K562 (cell line): ENCODE measurements at regions not wholly inside any gene's neighbourhood (a gene's known extent, or its start where the extent isn't known, plus 50 kb on each side); places are given as distances from the start of the nearest gene placed in this dataset.

ENCODE experiments used
- ATAC-seq: fragments of 200-7000 bp; cut with Tn5 transposase; 3 replicates; pipeline ENCODE4 v1.9.1; 2020; ENCODE audit warnings: moderate library complexity
- BruUV-seq: library from RNA; stranded (reverse); fragments of 400-500 nt; replicated peaks from 2 replicates; lab custom pipeline; 2021; lab: Mats Ljungman, UMichigan
- CTCF ChIA-PET: fragments of 300-600 bp; formaldehyde crosslinking; extraction: SDS; loops from one replicate; lab custom pipeline; 2021; ENCODE audit warnings: low intra/inter-chr PET ratio; lab: Yijun Ruan, JAX
- POLR2A ChIA-PET: fragments of 300-600, 350-650 bp; sonication (Branson Sonifier 250); formaldehyde crosslinking; extraction: SDS; loops from one replicate; lab custom pipeline; 2021; ENCODE audit warnings: antibody characterized with exemption, inconsistent platforms; lab: Yijun Ruan, JAX
- DNase-seq, 4 experiments: peaks; one replicate each; pipeline versions ENCODE4 v3.0.0 to v3.0.0-alpha.2; 2011 to 2018; ENCODE audit warnings: low spot score in 3 of 4, mixed read lengths in 3 of 4; ENCODE audit errors: extremely low read depth in 1 of 4
- FAIRE-seq: peaks from 2 replicates; lab custom pipeline; 2011; peaks lifted over from hg19 to GRCh38; lab: Jason Lieb, UNC
- H2AFZ ChIP-seq: 2 replicates; pipeline ENCODE4 v1.6.0; 2011; ENCODE audit warnings: low read depth, low read length, control low read depth, inconsistent platforms
- H3K27ac ChIP-seq: fragments of 200-600 bp; 3 replicates; pipeline ENCODE4 v1.8.0; 2011; ENCODE audit warnings: low read depth, mild to moderate bottlenecking, control low read depth, inconsistent platforms, low read length, moderate library complexity, mixed read lengths; ENCODE audit errors: extremely low read depth
- H3K27me3 ChIP-seq, 2 experiments: fragments of 300-600 bp in 1 of 2; 2 replicates in 1 of 2; 3 replicates in 1 of 2; pipeline versions ENCODE4 v1.6.0 to v1.8.0; 2011; ENCODE audit warnings: inconsistent platforms in 2 of 2, low read length in 2 of 2, mild to moderate bottlenecking in 1 of 2, mixed read lengths in 1 of 2, moderate library complexity in 1 of 2; ENCODE audit not compliant: control insufficient read depth in 2 of 2, insufficient read depth in 2 of 2
- H3K36me3 ChIP-seq: fragments of 300-600 bp; 3 replicates; pipeline ENCODE4 v1.8.0; 2011; ENCODE audit warnings: mild to moderate bottlenecking, low read length, inconsistent platforms; ENCODE audit not compliant: control insufficient read depth, insufficient read depth
- H3K4me1 ChIP-seq, 2 experiments: fragments of 200-600 bp in 1 of 2; replicated peaks in 1 of 2; 2 replicates in 1 of 2; 3 replicates in 1 of 2; pipeline versions ENCODE4 v1.5.1 to v1.8.0; 2011; ENCODE audit warnings: inconsistent platforms in 2 of 2, low read length in 2 of 2, mild to moderate bottlenecking in 1 of 2, mixed read lengths in 1 of 2, moderate library complexity in 1 of 2; ENCODE audit not compliant: control insufficient read depth in 2 of 2, insufficient read depth in 2 of 2
- H3K4me2 ChIP-seq: 2 replicates; pipeline ENCODE4 v1.6.1; 2011; ENCODE audit warnings: low read length, control low read depth, inconsistent platforms, mixed read lengths; ENCODE audit not compliant: insufficient read depth
- H3K4me3 ChIP-seq: fragments of 200-600 bp; sonication (generic), shearing (Covaris generic); 2 replicates; pipeline ENCODE4 v1.5.1; 2016; ENCODE audit warnings: control low read depth, inconsistent platforms
- H3K79me2 ChIP-seq: fragments of 200-600 bp; 3 replicates; pipeline ENCODE4 v1.8.0; 2011; ENCODE audit warnings: low read length, inconsistent platforms; ENCODE audit not compliant: control insufficient read depth, insufficient read depth
- H3K9ac ChIP-seq, 2 experiments: 2 replicates each; pipeline versions ENCODE4 v1.6.0 to v1.6.1; 2011; ENCODE audit warnings: low read depth in 2 of 2, low read length in 2 of 2, control low read depth in 1 of 2, inconsistent platforms in 1 of 2, mild to moderate bottlenecking in 1 of 2, mixed read lengths in 1 of 2; ENCODE audit not compliant: insufficient read depth in 1 of 2
- H3K9me1 ChIP-seq: one replicate; pipeline ENCODE4 v1.6.0; 2011; ENCODE audit warnings: inconsistent platforms, mild to moderate bottlenecking, low read length, moderate library complexity; ENCODE audit not compliant: control insufficient read depth, insufficient read depth
- H3K9me3 ChIP-seq: replicated peaks from 2 replicates; pipeline ENCODE4 v1.5.1; 2011; ENCODE audit warnings: low read depth, low read length, inconsistent platforms; ENCODE audit not compliant: control insufficient read depth, insufficient read depth
- H4K20me1 ChIP-seq: replicated peaks from 2 replicates; pipeline ENCODE4 v1.6.1; 2011; ENCODE audit warnings: low read length, inconsistent platforms, mixed read lengths; ENCODE audit not compliant: control insufficient read depth, insufficient read depth
- CTCF ChIP-seq, 3 experiments: IDR thresholded peaks in 2 of 3; conservative IDR thresholded peaks in 1 of 3; 2 replicates each; pipeline ENCODE4 v1.5.1; 2011 to 2012; ENCODE audit warnings: low read length in 3 of 3, mild to moderate bottlenecking in 3 of 3, control low read depth in 2 of 3, improper control_type of control experiment in 1 of 3, inconsistent platforms in 1 of 3, low read depth in 1 of 3, mixed read lengths in 1 of 3, moderate library complexity in 1 of 3; ENCODE audit not compliant: insufficient read depth in 2 of 3
- PML ChIP-seq: IDR thresholded peaks from 2 replicates; pipeline ENCODE4 v1.6.1; 2012; ENCODE audit warnings: low read length, inconsistent platforms
- POLR2A ChIP-seq: fragments of 450-650 bp; conservative IDR thresholded peaks from 2 replicates; pipeline ENCODE4 v1.6.1; 2016
- RAD21 ChIP-seq, 2 experiments: fragments of 250-450 bp in 1 of 2; fragments of 450-650 bp in 1 of 2; sonication (Bioruptor Pico) in 1 of 2; formaldehyde crosslinking in 1 of 2; IDR thresholded peaks in 1 of 2; conservative IDR thresholded peaks in 1 of 2; 2 replicates each; pipeline versions ENCODE4 v1.4.0 to v1.8.0; 2020 to 2022; ENCODE audit warnings: mild to moderate bottlenecking in 2 of 2, moderate library complexity in 1 of 2
- REST ChIP-seq, 2 experiments: fragments of 450-650 bp; formaldehyde crosslinking in 1 of 2; IDR thresholded peaks; 2 replicates each; pipeline versions ENCODE4 v1.4.0 to v1.6.1; 2014 to 2020; ENCODE audit warnings: mild to moderate bottlenecking in 2 of 2, borderline replicate concordance in 1 of 2, low read depth in 1 of 2
- WGBS: fragments of 100-300 bp; shearing (Covaris generic); methylation state at CpG from one replicate; pipeline ENCODE4 v1.1.6; 2016; ENCODE audit warnings: low coverage, mixed read lengths; ENCODE audit not compliant: insufficient coverage; ENCODE audit errors: missing lambda C conversion rate; 5-methylcytosine and 5-hydroxymethylcytosine counted together
- in situ Hi-C: fragments of 300-500 bp; cut with MboI; formaldehyde crosslinking; loops from 4 replicates; pipeline ENCODE4 v1.15.0; 2018; ENCODE audit warnings: inconsistent platforms, mixed read lengths
- intact Hi-C: fragments of 100-400 bp; cut with micrococcal nuclease; formaldehyde crosslinking; loops from 2 replicates; pipeline ENCODE4 v1.14.2; 2022

- H2AFZ ChIP-seq = no peak overlapping the region
- H3K27me3 ChIP-seq = no peaks in the 10 kb centered on the region
- H3K9me3 ChIP-seq = no peaks in the 10 kb centered on the region
- H3K9me1 ChIP-seq = no peaks in the 10 kb centered on the region
- ChIA-PET CTCF (interaction anchor here (0.9 kb wide), 1 partner anchor 46 kb away, joined by 5 read pairs; no protein-coding TSS in a partner anchor), POLR2A (no interaction called here)
- no peak overlapping the region for H3K27ac ChIP-seq
- no TSS peak for BruUV-seq
- intact Hi-C loops = no loop called here
- 56% methylated on average over 11 of the region's 12 CpGs for WGBS
- FAIRE-seq (no peak), ATAC-seq (peak; percentile 65; the same call in 2 of the 3 replicates), DNase-seq (peak in 2 of 4 experiments; percentile 17 to 18)
- no peak overlapping the region for H3K9ac ChIP-seq
- H3K36me3 ChIP-seq = peaks cover 7% of the 10 kb centered on the region; the same call in 1 of the 3 replicates
- in situ Hi-C loops = no loop called here
- H3K4me1 ChIP-seq = peaks cover 0 to 8% of the 10 kb centered on the region in 2 experiments; a peak in 1 of 5 replicates
- TF ChIP-seq CTCF (IDR thresholded peaks at IDR 0.05 in 2 of 3, conservative IDR thresholded peaks at IDR 0.05 in 1 of 3; ENCODE audit: insufficient read depth in 2 of 3, low read depth in 1 of 3, low read length in 3 of 3) (peak; percentile 20 to 41 (median 39); a peak in 4 of 6 replicates), PML (no peak), RAD21 (CRISPR knock-in tag; conservative IDR thresholded peaks at IDR 0.05 in 1 of 2, IDR thresholded peaks at IDR 0.05 in 1 of 2) (peak in 1 of 2 experiments; percentile 37; a peak in 2 of 4 replicates), POLR2A (no peak), REST (IDR thresholded peaks at IDR 0.05; ENCODE audit: borderline replicate concordance) (peak; percentile 29; the same call in 1 of the 2 replicates), REST (CRISPR knock-in tag; IDR thresholded peaks at IDR 0.05; ENCODE audit: low read depth) (no peak)
- H4K20me1 ChIP-seq = no peaks in the 10 kb centered on the region
- no peak overlapping the region for H3K4me2 ChIP-seq
- no peaks in the 10 kb centered on the region for H3K79me2 ChIP-seq
- no peak overlapping the region for H3K4me3 ChIP-seq
Observed at GRCh38 chr5:178793151-178793550, 62.7 kb upstream of the ZNF354A start.
